ENCODE measurements at regions not wholly inside any gene's neighbourhood (a gene's known extent, or its start where the extent isn't known, plus 50 kb on each side); places are given as distances from the start of the nearest gene placed in this dataset.

GRCh38 chr4:29453303-29453820 lies 1266.8 kb upstream of the PCDH7 start:
- TF ChIP-seq EZH2phosphoT487 (IDR thresholded peaks at IDR 0.05; ENCODE audit: insufficient read depth, low read depth) (no peak), EZH2 (IDR thresholded peaks at IDR 0.05; ENCODE audit: insufficient read depth, poor library complexity, severe bottlenecking) (no peak)
